GM19395 (cell line): ENCODE measurements at regions not wholly inside any gene's neighbourhood (a gene's known extent, or its start where the extent isn't known, plus 50 kb on each side); places are given as distances from the start of the nearest gene placed in this dataset.
A peak's percentile ranks its signal among the peaks of the same experiment; 100 is the strongest.

Experiments
- ATAC-seq: cut with Tn5 transposase; IDR thresholded peaks from one replicate; pipeline ENCODE4 v1.9.1; 2021; ENCODE audit warnings: mild to moderate bottlenecking, moderate library complexity; ENCODE audit not compliant: unreplicated experiment

DNA sequence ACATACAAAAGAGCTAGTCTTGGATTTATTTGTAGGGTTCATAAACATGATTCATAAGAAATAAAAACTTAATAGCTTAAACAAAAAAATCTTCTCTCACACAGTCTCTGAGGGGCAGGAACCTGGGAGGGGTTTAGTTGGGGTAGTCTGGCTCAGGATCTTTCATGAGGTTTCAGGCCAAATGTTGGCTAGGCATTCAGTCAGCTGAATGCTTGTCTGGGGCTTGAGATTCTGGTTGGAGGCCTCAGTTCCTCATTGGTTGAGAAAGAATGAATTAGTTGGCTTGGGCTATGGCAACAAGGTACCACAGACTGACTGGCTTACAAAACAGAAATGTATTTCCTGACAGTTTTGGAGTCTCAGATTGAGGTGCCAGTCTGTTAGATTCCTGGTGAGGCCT is 74.3 kb downstream of the ANKRD7 start:
- ATAC-seq = no peak

DNA sequence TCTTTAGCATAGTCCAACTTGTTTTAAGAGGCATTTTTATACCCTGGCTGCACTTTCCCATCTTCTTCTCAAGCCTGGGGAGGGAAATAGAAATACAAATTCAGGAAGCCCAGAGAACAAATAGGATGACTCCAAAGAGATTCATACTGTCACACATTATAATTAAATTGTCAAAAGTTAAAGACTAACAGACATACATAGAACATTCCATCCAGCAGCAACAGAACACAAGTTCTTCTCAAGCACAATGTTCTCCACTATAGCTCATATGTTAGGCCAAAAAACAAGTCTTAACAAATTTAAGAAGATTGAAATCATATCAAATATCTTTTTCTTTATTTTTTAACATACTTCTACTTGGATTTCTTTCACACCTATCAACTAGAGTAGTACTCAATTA is 75.7 kb downstream of the ANKRD7 start:
- no peak for ATAC-seq

DNA sequence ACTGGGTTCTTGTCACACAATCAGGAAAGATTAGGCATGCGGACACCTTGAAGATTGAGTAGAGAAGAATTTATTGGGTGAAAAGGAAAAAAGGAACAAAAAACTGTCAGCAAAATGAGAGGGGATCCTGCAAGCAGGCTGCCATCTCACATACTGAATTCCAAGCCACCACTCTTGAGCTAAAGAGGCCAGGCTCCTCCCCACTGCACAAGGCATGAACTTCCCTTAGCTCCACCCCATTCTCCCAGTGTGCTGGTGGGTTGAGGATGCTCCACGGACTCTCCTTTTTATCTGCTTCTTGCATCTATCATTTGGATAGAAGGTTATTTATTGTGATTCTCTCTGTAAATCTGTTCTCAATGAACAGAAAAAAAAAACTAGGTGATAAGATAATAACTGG is 79.6 kb downstream of the ANKRD7 start:
- ATAC-seq = no peak

DNA sequence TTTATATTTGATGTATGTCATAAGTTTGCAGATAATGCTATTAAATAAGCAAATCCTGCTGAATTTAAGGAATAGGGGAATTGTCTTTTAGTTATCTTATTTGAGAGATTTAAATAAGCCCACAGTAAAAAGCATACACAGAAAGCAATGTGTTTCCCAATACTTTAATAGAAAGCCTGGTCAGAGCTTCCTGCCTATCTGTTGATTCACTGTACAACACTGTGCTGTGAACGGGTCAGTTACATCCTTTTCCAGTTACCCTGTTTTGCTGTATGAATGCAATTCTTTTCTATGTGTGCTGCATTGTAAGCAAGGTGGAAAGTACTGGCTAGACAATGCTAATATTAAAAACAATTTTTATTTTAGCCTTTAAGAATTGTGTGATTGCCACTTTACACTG is 81.2 kb downstream of the ANKRD7 start:
- ATAC-seq = no peak

DNA sequence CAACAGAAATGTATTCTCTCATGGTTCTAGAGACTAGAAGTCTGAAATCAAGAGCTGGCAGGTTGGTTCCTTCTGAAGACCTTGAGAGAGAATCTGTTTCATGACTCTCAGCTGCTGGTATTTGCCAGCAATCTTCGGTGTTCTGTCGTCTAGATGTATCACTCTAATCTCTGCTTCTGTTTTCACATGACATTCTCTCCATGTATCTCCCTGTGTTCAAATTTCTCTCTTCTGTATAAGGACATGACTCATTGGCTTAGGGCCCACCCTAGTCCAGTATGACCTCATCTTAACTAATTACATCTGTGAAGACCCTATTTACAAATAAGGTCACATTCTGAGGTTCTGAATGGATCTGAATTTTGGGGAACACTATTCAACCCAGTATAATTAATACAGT is 82.3 kb downstream of the ANKRD7 start:
- no peak for ATAC-seq

DNA sequence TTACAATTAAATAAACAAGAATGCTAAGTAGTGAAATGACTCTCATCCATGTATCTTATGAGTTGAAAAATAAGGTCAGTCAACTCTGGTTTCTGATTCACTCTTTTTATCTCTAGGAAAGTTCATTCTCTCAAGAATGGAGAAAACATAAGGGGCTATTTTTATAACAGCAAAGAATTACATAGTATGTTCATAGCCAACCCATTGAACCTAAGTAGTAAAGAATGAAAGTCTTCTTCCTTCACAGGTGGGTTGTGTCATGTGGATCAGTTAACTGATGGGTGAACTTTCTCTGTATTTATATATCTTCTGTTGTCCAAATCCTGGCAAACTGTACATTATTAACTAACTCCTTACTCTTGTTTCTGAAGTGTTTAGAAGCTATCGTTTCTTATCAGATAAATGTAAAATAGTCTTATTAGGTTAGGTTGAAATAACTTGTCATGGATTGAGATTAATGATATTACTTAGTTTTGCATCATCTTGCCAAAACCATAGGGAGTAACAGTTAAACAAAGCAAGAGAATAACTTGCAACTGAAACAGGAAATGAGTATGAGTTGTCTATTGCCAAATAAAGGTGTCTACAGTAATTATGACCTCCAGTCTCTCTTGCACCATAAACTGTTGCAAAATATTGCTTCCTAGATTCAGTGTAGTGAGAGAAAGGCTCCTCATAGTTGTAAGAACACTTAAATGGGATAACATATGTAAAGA is 86.8 kb downstream of the ANKRD7 start:
- ATAC-seq = peak; percentile 90

DNA sequence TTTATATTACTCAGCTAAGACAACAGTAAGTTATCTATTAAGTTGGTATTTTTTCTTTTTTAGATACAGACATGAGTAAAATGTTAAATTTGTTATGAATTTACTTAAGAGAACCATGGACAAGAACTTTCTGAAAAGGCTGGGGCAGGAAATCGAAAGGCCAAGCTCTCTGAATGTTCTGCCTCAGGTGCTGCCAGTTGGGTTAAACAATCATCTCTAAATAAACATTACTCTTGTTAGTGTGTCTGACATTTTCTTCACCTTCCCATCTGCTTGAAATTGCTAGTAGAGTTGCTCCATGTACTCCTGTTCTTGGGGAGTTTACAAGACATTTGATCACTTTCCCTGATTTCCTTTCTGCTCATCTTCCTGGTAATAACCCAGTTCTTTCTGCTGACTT is 87.5 kb downstream of the ANKRD7 start:
- ATAC-seq = peak; percentile 61

DNA sequence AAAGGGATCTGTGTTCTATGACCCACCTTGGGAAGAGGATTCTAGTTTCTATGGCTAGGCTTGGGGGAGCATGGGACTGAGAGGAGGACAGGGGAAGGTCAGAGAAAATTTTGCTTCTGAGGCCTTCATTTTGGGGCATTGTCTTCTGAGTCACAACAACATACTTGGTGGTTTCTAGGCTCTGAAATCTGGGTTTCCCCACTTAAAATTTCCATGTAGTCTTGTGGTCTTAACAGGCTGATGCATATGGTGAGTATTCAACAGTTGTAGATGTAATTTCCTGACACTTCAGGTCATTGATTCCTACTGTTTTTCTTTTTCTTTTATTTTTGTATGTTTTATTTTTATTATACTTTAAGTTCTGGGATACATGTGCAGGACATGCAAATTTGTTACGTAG is 88.5 kb downstream of the ANKRD7 start:
- ATAC-seq = peak; percentile 44

DNA sequence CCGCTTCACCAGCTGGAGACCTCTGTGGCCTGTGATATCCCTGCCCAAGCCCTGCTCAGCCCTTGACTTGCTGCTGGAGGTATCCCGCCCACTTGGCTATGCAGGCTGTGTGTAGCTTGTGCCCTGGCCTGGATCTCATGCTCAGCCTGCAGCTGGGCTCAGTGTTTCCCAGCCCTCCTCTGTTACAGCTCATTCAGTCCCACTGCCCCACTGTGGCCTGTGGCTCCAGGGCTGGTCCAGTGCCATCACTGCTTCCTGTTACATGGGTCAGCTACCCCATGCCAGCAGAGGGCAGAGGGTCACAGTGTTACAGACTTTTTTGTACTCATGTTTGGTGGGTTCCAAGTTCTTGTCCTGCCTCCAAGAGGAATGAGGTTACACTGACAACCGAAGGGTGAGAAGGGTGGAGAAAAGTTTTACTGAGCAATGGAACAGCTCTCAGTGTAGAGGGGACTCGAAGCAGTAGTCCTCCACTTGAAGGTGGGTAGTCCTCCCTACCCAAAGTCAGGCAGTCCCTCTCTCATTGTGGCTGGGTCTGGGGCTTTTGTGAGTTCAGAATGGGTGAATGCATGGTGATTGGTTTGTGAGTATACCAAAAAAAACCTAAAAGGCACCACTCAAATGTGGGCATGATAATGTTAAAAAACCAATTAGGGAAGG is 100.4 kb downstream of the ANKRD7 start:
- ATAC-seq = no peak

DNA sequence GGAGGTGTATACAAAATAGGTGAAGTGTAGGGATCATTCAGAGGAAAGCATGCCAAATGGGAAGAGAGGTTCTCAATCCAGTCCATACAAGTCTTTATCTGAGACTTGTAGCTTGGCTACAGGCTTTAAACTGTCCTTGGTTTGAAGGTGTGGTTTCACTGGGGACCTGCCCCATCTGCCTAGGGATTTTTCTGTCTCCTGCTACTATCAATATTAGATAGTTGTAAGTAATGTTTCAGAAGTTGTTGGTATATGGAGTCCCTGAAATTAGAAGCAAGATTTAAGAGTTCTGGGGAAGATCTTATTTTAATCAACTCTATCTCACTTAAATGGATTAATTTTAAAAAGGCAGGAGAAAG is 100.9 kb downstream of the ANKRD7 start:
- no peak for ATAC-seq

DNA sequence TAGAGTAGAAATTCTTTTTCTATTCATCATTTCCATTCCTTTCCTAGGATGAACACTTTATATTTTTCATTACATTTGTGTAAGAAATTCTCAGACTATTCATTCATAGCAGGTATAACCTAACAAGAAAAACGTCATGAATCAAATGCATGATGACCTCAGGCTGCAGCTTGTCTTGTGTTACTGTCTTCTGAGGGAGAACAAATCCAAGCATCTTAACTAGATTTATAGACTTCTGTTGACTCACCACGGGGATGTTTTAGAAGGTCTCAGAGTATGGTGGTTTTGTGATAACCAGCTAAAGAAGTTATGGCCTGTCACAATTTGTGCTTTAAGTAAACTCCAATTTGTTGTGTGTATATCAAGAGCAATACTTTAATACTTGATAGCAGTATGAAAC is 102.7 kb downstream of the ANKRD7 start:
- no peak for ATAC-seq

DNA sequence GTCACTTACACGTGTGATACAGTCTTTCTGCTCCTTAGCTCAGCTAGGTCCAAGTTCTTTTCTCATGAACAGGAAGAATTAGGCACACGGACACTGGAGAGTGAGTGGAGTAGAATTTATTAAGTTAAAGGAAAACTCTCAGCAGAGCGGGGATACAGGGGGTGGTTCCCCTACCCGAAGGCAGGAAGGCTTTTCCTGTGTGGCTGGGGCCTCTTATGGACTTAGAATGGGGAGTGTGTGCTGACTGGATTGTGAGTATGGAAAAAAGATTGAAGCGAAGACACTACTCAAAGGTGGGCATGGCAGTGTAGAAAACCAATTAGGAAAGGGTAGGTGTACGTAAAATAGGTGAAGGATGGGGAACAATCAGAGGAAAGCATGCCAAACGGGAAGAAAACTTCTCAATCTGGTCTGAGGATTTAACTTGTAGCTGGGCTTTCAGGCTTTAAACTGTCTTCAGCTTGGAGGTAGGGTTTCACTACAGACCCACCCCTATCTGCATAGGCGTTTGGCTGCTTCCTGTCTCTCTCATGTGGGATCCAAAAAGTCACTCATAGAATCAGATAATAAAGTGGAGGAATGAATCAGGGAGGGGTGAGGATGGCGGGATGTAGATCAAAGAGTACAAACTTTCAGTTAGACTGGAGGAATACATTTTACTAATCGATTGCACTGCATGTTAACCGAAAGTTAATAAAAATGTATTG is 104.2 kb downstream of the ANKRD7 start:
- ATAC-seq = no peak

DNA sequence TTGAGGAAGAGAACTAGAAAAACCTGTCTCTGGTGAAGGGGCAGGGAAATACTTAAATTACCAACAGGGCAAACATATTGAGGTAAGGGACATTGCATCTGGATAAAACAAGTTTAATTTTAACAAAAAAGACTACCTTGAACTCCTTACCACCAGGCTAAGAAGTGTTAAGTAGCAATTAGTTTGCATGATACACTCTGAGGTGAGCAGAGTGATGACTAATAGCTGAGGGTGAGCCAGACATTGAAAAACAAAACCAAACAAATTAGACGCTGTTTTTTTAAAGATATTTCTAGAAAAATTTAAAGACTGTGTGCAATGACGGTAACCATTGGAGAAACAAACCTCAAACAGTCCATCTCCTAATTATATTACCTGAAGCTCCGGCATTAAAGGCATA is 105.9 kb downstream of the ANKRD7 start:
- ATAC-seq = no peak

DNA sequence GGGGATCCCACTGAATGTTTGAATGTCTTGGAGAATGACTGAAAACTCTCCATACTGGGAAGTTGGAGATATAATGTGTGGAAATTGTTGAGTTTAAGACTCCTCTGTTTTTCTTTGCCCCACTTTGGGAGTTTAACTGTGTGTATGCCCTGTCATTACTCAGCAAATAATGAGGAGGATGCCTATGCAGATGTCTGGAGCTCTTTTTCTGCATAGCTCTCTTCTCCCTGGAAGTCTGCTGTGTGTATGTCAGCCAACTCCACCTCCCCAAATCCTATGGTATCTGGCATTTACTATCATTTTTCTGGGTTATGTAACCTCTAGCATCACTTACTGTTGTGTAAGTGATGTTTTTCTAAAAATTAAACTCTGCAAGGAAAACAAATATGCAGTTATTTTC is 122.2 kb downstream of the ANKRD7 start:
- no peak for ATAC-seq

DNA sequence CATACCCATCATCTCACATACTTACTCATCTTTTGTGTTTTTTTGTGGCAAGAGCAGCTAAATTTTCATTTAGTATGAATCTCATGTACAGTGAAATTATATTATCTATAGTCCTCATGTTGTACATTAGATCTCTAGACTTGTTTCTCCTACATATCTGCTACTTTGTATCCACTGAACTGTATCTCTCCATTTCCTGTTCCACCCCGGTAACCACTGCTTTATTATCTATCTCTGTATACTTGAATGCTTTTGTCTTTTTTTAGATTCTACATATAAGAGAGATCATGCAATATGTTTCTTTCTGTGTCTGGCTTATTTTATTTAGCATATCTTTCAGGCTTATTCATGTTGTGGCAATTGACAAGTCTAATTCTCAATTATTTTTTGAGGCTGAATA is 125.1 kb downstream of the ANKRD7 start:
- no peak for ATAC-seq

DNA sequence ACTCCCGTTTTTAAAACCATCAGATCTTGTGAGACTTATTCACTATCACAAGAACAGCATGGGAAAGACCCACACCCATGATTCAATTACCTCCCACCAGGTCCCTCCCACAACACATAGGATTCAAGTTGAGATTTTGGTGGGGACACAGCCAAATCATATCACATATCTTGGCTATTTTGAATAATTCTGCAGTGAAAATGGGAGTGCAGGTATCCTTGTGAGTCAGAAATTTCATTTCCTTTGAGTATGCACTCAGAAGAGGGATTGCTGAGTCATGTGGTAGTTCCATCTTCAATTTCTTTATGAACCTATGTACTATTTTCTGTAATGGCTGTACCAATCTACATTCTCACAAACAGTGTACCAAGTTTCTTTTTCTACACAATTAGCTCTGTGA is 125.8 kb downstream of the ANKRD7 start:
- ATAC-seq = peak; percentile 61

DNA sequence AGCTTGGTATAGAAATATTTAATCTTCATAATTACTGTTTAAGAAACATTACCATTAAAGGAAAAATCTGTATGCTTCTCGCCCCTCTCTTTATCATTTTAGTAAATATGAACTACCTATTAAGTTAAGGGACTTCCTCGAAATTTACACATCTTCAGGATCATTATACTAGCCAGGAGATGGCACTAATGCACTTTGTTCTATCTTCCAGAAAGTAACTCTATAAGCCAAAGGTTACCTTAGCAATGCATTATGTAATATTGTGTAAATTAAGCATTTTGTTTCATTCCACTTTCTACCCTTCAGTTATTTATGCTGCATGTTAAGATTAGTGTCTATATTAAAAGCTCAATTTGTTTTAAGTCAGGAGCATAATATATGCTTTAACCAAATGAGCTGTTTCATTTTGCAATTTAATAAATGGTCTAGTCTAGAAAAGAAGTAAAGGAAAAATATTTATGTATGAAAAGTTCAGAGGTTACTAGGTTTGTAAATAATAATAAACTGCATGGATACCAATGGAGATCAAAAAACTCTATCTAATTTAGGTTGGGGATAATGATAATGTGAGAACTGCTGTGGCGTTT is 128.5 kb downstream of the ANKRD7 start:
- ATAC-seq = no peak

DNA sequence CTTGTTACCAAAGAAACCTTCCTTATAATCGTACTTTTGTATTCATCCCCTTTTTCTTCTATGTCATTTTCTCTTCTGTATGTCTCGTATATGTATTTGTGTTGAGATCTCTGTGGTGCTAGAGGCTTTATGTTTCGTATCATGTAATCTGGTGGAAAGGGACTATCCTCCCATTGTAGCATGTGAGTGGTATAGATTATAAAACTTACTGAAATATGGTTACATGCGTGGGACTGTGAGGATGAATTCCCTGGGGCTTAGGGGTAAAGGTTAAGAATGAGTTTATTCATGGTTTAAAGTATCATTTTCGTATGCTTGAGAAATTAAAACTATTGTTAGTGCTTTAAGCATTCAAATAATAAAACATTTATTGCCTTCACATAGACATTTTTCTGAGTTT is 141.9 kb downstream of the ANKRD7 start:
- ATAC-seq = no peak

DNA sequence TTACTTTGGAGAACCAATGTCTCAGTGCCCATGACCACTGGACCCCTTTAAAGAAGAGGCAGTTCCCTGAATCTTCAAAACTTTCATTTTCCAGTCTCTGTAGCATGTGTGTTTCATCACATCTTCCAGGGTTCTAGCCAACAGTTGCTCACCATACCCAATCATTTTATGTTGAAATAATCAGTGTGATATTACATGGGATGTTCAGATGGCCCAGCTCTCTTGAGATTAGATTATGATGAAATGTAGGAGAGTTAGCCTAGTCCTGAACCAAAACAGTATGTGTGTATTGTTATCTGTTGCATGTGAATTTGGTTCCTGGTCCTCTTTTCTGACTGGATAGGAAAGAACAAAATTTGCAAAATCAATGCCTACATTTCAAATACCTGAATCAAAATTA is 144.5 kb downstream of the ANKRD7 start:
- ATAC-seq = no peak

DNA sequence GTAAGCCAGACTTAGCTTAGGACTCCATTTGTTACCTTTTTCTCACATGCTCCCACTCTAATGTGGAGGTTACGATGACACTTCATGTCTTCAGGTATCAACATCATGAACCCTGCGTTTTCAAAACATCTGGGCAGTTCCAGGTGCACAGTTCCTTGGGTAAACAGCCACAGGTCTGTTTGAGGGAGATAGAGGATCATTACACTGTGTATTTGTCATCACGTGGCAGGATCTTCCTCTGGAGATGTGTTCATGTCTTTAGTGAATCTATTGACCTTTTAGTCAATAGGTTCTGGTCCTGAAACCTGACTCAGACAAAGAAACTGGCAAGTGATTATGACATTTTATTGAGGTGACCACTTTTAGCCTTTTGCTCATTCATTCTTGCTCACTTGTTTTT is 145.5 kb downstream of the ANKRD7 start:
- ATAC-seq = no peak

DNA sequence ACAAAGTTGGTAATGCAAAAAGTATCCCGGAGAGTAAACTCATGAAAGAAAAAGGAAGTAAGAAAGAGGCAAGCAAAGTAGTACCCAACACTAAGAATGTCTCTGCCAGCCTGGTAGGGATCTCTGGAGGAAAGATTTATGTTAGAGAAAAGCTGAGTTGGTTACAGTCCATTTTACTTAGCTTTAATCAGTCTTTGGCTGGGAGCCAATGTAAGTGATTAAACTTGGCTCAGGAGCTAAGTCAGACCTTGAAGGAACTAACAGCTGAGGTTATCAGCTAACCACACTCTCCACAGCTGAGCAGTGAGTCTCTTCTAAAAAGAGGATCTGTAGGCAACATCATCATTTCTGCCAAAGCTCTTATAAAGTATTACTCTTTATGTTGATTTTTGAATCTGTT is 148.0 kb downstream of the ANKRD7 start:
- no peak for ATAC-seq

DNA sequence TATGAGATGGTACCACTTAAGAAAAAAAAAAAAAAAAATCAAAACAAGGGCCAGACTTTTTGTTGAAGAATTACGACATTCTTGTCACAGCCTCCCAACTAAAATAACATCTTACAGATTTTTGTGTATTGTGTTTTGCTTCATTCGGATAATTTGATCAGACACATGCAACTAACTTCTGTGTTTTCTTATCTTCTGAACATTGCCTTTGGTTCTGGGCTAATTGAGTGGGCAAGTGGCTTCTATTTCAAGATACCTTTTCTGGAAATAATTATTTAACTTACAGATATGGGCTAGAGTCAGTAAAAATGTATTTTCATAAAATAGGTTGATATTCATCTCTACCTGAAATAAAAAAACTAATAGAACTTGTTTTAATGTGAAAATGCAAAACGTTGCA is 165.1 kb downstream of the ANKRD7 start:
- ATAC-seq = no peak
